ENCODE measurements at regions not wholly inside any gene's neighbourhood (a gene's known extent, or its start where the extent isn't known, plus 50 kb on each side); places are given as distances from the start of the nearest gene placed in this dataset.
"Not testable (repeated sequence)": the region's sequence is repeated elsewhere in the genome, so short reads cannot be mapped to it uniquely, and the experiment has no call there.

GRCh38 chr5:174489920-174490597 lies 234.3 kb upstream of the MSX2 start:
- no peak for DNase-seq (ENCODE audit: low read depth)

GRCh38 chr5:174490728-174491127 lies 233.7 kb upstream of the MSX2 start:
- no peak for DNase-seq (ENCODE audit: low read depth)

GRCh38 chr5:174491265-174491664 lies 233.1 kb upstream of the MSX2 start:
- no peak for DNase-seq (ENCODE audit: low read depth)

- no peak for DNase-seq (ENCODE audit: low read depth)
These were observed 232.5 kb upstream of the MSX2 start for GRCh38 chr5:174491761-174492350.

GRCh38 chr5:174493530-174493929 lies 230.9 kb upstream of the MSX2 start:
- DNase-seq (ENCODE audit: low read depth): no peak

GRCh38 chr5:174497939-174498338 lies 226.4 kb upstream of the MSX2 start:
- DNase-seq (ENCODE audit: low read depth): not testable (repeated sequence)

- not testable (repeated sequence) for DNase-seq (ENCODE audit: low read depth)
These were observed 225.8 kb upstream of the MSX2 start for GRCh38 chr5:174498575-174498974.

- DNase-seq (ENCODE audit: low read depth): no peak
These were observed 223.7 kb upstream of the MSX2 start for GRCh38 chr5:174500636-174501035.

- no peak for DNase-seq (ENCODE audit: low read depth)
These were observed 222.8 kb upstream of the MSX2 start for GRCh38 chr5:174501461-174502069.

GRCh38 chr5:174503086-174503460 lies 221.3 kb upstream of the MSX2 start:
- no peak for DNase-seq (ENCODE audit: low read depth)

GRCh38 chr5:174503461-174504265 lies 220.7 kb upstream of the MSX2 start:
- DNase-seq (ENCODE audit: low read depth): no peak

- no peak for DNase-seq (ENCODE audit: low read depth)
These were observed 220.1 kb upstream of the MSX2 start for GRCh38 chr5:174504266-174504726.

GRCh38 chr5:174505621-174506020 lies 218.8 kb upstream of the MSX2 start:
- no peak for DNase-seq (ENCODE audit: low read depth)

GRCh38 chr5:174510782-174511453 lies 213.5 kb upstream of the MSX2 start:
- DNase-seq (ENCODE audit: low read depth): not testable (repeated sequence)

- no peak for DNase-seq (ENCODE audit: low read depth)
These were observed 212.6 kb upstream of the MSX2 start for GRCh38 chr5:174511714-174512253.

GRCh38 chr5:174514325-174514724 lies 210.1 kb upstream of the MSX2 start:
- DNase-seq (ENCODE audit: low read depth): no peak

- DNase-seq (ENCODE audit: low read depth): no peak
These were observed 209.4 kb upstream of the MSX2 start for GRCh38 chr5:174514983-174515394.

- no peak for DNase-seq (ENCODE audit: low read depth)
These were observed 207.6 kb upstream of the MSX2 start for GRCh38 chr5:174516741-174517140.

GRCh38 chr5:174518512-174518911 lies 205.9 kb upstream of the MSX2 start:
- no peak for DNase-seq (ENCODE audit: low read depth)

- DNase-seq (ENCODE audit: low read depth): no peak
These were observed 203.7 kb upstream of the MSX2 start for GRCh38 chr5:174520420-174521396.

GRCh38 chr5:174521449-174521848 lies 202.9 kb upstream of the MSX2 start:
- no peak for DNase-seq (ENCODE audit: low read depth)

Measured in T-helper 22 cell (primary cell).